Fibroblast of villous mesenchyme (primary cell): ENCODE measurements at regions not wholly inside any gene's neighbourhood (a gene's known extent, or its start where the extent isn't known, plus 50 kb on each side); places are given as distances from the start of the nearest gene placed in this dataset.

ENCODE experiments used
- DNase-seq: peaks from one replicate; pipeline ENCODE4 v3.0.0-alpha.2; 2010; ENCODE audit warnings: low read depth
- H3K4me3 ChIP-seq: 2 replicates; pipeline ENCODE4 v1.5.1; 2011; ENCODE audit warnings: low read depth, mild to moderate bottlenecking, low read length
- TF ChIP-seq, protein P1 (sequence below): IDR thresholded peaks from 2 replicates; pipeline ENCODE4 v1.5.1; 2012; ENCODE audit warnings: low read depth, mild to moderate bottlenecking, low read length; ENCODE audit not compliant: insufficient read depth

DNA sequence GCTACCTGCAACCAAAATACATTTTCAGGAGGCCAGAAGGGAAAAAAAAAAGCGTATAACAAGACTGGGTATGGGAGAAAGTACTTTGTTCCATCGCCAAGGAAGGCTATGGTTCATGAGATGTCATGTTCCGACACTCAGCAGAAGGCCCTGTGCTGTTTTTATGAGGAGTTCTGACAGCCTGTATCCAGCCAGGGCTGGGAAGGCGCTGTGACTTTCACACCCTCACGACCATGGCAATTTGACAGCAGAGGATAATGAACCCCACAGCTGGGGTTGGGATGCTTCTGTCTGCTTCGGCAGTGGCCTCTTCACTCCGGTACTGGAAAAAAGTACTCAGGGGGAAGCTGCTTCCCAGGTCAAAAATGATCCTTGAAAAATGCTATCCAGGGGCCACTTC, 154.4 kb downstream of the PRELID2 start:
- peak; percentile 30 for DNase-seq
- TF ChIP-seq, protein P1, sequence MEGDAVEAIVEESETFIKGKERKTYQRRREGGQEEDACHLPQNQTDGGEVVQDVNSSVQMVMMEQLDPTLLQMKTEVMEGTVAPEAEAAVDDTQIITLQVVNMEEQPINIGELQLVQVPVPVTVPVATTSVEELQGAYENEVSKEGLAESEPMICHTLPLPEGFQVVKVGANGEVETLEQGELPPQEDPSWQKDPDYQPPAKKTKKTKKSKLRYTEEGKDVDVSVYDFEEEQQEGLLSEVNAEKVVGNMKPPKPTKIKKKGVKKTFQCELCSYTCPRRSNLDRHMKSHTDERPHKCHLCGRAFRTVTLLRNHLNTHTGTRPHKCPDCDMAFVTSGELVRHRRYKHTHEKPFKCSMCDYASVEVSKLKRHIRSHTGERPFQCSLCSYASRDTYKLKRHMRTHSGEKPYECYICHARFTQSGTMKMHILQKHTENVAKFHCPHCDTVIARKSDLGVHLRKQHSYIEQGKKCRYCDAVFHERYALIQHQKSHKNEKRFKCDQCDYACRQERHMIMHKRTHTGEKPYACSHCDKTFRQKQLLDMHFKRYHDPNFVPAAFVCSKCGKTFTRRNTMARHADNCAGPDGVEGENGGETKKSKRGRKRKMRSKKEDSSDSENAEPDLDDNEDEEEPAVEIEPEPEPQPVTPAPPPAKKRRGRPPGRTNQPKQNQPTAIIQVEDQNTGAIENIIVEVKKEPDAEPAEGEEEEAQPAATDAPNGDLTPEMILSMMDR = no peak
- no peak overlapping the region for H3K4me3 ChIP-seq

DNA sequence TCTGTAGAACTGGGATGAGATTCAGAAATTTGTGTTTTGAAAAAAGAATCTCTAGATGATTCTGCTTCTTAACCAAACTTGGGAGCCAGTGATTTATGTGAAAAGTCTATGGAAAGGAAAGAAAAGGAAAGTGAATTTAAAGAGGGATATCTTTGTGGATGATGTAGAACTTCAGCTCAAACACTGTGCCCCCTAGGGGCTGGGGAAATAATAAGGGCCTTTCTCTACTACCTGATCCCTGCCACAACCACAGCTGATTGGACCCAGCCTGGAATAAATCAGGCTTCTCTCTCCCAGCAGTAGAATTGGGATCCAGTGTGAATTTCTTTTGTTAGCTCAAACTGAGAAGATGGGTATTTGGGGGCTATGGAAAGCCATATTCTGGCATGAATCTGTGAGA, 155.0 kb downstream of the PRELID2 start:
- TF ChIP-seq, protein P1 = peak; percentile 27

DNA sequence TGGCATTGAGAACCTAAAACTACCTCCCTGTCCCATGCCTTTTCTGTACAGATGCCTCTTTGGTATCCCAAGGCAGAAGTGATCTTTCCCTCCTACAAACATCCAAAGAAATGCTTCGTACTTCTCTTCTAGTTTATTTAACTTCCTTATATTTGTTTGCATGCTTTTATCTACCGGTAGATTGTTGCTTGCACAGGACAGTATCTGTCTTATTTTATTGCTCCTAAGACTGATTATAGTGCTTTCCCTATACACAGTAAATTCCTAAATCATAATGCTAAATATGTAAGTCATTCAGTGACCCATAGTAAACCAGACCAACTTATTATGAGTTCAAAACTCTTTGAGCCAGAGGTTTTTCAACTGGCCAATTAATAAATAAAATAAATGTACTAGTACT, 156.9 kb downstream of the PRELID2 start:
- no peak overlapping the region for H3K4me3 ChIP-seq
- no peak for DNase-seq
- TF ChIP-seq, protein P1 = no peak

More for the DNA sequence above, 155.0 kb downstream of the PRELID2 start:
- DNase-seq = no peak
- H3K4me3 ChIP-seq = no peak overlapping the region

DNA sequence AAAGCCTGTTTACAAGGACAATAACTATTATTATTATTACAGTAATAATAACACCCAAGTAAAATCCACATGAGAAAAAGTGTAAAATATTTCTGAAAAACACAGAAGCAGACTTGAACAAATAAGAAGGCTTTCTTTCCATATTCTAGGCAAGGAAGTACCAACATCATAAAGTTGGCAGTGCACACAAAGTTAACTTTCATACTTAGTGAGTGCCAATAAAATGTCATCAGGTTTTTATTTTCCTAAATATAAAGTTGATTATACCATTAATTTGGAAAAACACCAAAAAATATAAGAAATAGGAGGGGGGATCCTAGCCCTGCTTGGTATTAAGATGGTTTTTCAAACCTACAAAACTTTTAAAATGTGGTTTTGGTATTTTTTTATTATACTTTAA, 161.4 kb downstream of the PRELID2 start:
- TF ChIP-seq, protein P1 = no peak
- no peak for DNase-seq
- H3K4me3 ChIP-seq = no peak overlapping the region

DNA sequence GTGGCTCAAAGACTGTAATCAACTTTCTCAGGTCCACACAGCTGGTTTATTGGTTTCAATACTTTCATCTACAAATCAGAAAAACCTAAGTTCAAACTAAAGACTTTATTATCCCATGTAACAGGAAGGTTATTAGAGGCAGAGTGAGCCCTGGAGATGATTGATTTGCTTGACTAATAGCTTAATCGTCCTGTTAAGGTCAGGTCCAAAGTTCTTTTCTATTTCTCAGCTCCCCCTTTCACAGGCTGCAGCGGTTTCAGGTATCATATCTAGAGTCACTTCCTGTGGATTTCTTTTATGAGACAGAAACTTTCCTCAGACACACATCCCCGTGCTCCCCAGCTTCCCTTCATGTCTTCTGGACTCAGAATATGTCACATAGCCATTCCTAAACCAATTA, 166.4 kb downstream of the PRELID2 start:
- no peak overlapping the region for H3K4me3 ChIP-seq
- TF ChIP-seq, protein P1 = no peak
- no peak for DNase-seq

DNA sequence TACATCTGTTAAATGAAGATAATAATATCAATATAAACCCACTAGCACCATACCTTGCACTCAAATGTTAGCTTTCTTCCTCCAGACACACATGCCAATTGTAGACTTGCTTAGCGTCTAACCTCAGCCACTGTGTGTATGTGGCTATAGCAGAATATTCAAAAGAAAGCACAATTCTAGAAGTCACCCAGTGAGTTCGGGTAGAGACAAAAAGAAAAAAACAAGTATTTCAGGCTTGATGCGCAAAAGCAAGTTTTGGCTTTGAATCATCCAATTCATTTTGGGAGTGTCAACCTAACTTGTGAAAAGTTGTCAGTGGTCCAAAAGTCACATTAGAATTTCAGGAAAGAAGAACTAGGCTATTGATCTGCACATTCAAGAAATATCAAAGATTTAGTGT, 167.4 kb downstream of the PRELID2 start:
- no peak overlapping the region for H3K4me3 ChIP-seq
- no peak for DNase-seq
- TF ChIP-seq, protein P1 = no peak

DNA sequence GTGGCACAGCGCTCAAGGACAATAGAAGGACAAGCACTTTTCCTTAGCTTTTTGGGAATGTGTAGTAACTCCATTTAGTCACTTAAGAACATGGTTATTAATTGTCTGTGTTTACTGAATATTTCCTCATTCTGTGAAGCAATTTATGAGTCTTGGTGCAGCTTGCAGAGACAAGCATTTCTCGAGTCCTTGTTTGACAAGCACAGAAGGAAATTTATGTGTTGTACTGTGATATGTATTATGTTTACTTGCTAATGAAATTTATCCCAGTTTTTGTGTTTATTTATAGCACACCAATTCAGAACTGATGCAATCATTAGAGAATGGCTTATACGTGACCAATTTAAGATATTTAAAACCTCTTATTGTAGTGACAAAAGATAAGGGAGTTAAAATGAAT, 168.6 kb downstream of the PRELID2 start:
- no peak overlapping the region for H3K4me3 ChIP-seq
- TF ChIP-seq, protein P1 = no peak
- DNase-seq = peak; percentile 70
